ENCODE measurements at regions not wholly inside any gene's neighbourhood (a gene's known extent, or its start where the extent isn't known, plus 50 kb on each side); places are given as distances from the start of the nearest gene placed in this dataset.

GRCh38 chr5:89606939-89607534 lies 724.1 kb upstream of the MEF2C start:
- no peak overlapping the region for H3K27ac ChIP-seq
- TF ChIP-seq CTCF (IDR thresholded peaks at IDR 0.05) (no peak), ZFX (IDR thresholded peaks at IDR 0.05; ENCODE audit: borderline replicate concordance) (no peak)

- no peak overlapping the region for H3K27ac ChIP-seq
- no peak for TF ChIP-seq ZFX (IDR thresholded peaks at IDR 0.05; ENCODE audit: borderline replicate concordance)
These were observed 721.4 kb upstream of the MEF2C start for GRCh38 chr5:89604342-89604741.

DNA sequence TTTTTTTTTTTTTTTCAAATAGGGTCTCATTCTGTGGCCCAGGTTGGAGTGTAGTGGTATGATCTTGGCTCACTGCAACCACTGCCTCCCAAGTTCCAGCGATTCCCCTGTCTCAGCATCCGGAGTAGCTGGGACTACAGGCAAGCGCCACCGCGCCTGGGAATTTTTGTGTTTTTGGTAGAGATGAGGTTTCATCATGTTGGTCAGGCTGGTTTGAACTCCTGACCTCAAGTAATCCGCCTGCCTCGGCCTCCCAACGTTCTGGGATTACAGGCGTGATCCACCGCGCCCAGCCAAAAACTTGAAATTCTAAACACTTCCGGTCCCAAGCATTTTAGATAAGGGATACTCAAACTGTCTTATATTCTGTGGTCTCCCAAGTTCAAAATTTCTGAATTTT lies 718.9 kb upstream of the MEF2C start:
- TF ChIP-seq ZFX (IDR thresholded peaks at IDR 0.05; ENCODE audit: borderline replicate concordance) (no peak), CTCF (IDR thresholded peaks at IDR 0.05) (no peak)
- no peak overlapping the region for H3K27ac ChIP-seq

DNA sequence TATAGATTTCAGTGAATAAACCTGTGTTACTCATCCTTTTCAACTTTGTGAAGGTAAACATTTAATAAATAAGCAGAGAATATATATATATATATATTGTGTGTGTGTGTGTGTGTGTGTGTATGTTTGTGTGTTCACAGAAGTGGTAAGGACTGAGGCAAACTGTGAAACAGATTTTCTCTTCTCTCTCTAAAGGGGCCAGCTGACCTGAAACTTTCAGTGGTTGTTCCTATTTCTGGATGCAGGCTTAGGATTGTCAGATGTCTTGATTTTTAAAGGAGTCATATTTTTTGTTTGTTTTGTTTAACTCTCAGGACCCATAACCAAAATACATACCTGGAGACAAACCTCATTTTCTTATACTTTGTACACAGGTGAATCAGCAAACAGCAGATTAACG lies 714.9 kb upstream of the MEF2C start:
- H3K27ac ChIP-seq, result no peak overlapping the region
- TF ChIP-seq ZFX (IDR thresholded peaks at IDR 0.05; ENCODE audit: borderline replicate concordance) (no peak), CTCF (IDR thresholded peaks at IDR 0.05) (no peak)

DNA sequence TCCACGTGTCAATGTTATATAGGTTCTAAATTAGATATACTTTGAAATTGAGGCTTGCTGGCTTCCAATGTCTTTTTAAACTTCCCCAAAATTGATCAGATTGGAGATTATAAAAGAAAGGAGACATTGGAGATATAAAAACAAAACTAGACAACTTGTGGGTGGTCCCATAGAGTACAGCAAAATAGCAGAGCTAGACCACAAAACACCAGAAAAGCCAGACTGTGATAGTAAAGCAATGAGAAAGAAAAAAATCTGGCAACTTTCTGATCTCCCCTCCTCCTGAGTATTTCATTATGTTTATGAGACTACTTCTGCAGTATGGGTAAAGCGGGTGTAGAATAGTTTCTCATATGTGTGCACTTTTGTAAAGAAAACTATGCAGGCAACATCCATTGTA lies 713.8 kb upstream of the MEF2C start:
- no peak overlapping the region for H3K27ac ChIP-seq
- TF ChIP-seq ZFX (IDR thresholded peaks at IDR 0.05; ENCODE audit: borderline replicate concordance) (no peak), CTCF (IDR thresholded peaks at IDR 0.05) (no peak)

GRCh38 chr5:89595056-89595455 lies 712.1 kb upstream of the MEF2C start:
- TF ChIP-seq CTCF (IDR thresholded peaks at IDR 0.05) (no peak), ZFX (IDR thresholded peaks at IDR 0.05; ENCODE audit: borderline replicate concordance) (no peak)
- no peak overlapping the region for H3K27ac ChIP-seq

GRCh38 chr5:89584339-89584956 lies 701.5 kb upstream of the MEF2C start:
- TF ChIP-seq CTCF (IDR thresholded peaks at IDR 0.05), result no peak
- no peak for TF ChIP-seq ZFX (IDR thresholded peaks at IDR 0.05; ENCODE audit: borderline replicate concordance)
- H3K27ac ChIP-seq, result no peak overlapping the region

GRCh38 chr5:89583534-89583933 lies 700.5 kb upstream of the MEF2C start:
- TF ChIP-seq ZFX (IDR thresholded peaks at IDR 0.05; ENCODE audit: borderline replicate concordance), result no peak
- TF ChIP-seq CTCF (IDR thresholded peaks at IDR 0.05), result no peak
- no peak overlapping the region for H3K27ac ChIP-seq
